ENCODE measurements at regions not wholly inside any gene's neighbourhood (a gene's known extent, or its start where the extent isn't known, plus 50 kb on each side); places are given as distances from the start of the nearest gene placed in this dataset.

GRCh38 chr3:78405745-78406144 is 1362.1 kb downstream of the ROBO1 start:
- Histone ChIP-seq H3K4me3 (no peak overlapping the region), H3K27ac (no peak overlapping the region), H3K4me1 (no peaks in the 10 kb centered on the region), H3K9me3 (no peaks in the 10 kb centered on the region), H3K27me3 (no peaks in the 10 kb centered on the region), H3K36me3 (ENCODE audit: low read depth, missing control alignments) (no peaks in the 10 kb centered on the region)
- intact Hi-C loops (cut with DNase I; ENCODE audit: low total_unique reads): no loop called here
- 59 to 68% methylated on average over 3 of the region's 3 CpGs for WGBS, 2 donors
- TF ChIP-seq CTCF (IDR thresholded peaks at IDR 0.05) (no peak), POLR2A (IDR thresholded peaks at IDR 0.05) (no peak)
- DNase-seq: no peak

- H3K27ac ChIP-seq: no peak overlapping the region
- WGBS, 2 donors: 86 to 97% methylated on average over 2 of the region's 2 CpGs
- no peaks in the 10 kb centered on the region for H3K4me1 ChIP-seq
- no peak overlapping the region for H3K4me3 ChIP-seq
- TF ChIP-seq CTCF (IDR thresholded peaks at IDR 0.05) (no peak), POLR2A (IDR thresholded peaks at IDR 0.05) (no peak)
- H3K9me3 ChIP-seq: no peaks in the 10 kb centered on the region
- no peaks in the 10 kb centered on the region for H3K36me3 ChIP-seq (ENCODE audit: low read depth, missing control alignments)
- H3K27me3 ChIP-seq: no peaks in the 10 kb centered on the region
- no peak for DNase-seq
- intact Hi-C loops (cut with DNase I; ENCODE audit: low total_unique reads): no loop called here
Measured at GRCh38 chr3:78406396-78406795, 1361.4 kb downstream of the ROBO1 start.

GRCh38 chr3:78410077-78410476 is 1357.7 kb downstream of the ROBO1 start:
- intact Hi-C loops (cut with DNase I; ENCODE audit: low total_unique reads): no loop called here
- 89 to 94% methylated on average over 2 of the region's 2 CpGs for WGBS, 2 donors
- TF ChIP-seq CTCF (IDR thresholded peaks at IDR 0.05): no peak
- no peak for TF ChIP-seq POLR2A (IDR thresholded peaks at IDR 0.05)
- Histone ChIP-seq H3K4me3 (no peak overlapping the region), H3K36me3 (ENCODE audit: low read depth, missing control alignments) (no peaks in the 10 kb centered on the region), H3K9me3 (no peaks in the 10 kb centered on the region), H3K27me3 (no peaks in the 10 kb centered on the region), H3K4me1 (no peaks in the 10 kb centered on the region), H3K27ac (no peak overlapping the region)
- DNase-seq: no peak

- intact Hi-C loops (cut with DNase I; ENCODE audit: low total_unique reads): no loop called here
- no peak overlapping the region for H3K27ac ChIP-seq
- no peaks in the 10 kb centered on the region for H3K36me3 ChIP-seq (ENCODE audit: low read depth, missing control alignments)
- H3K9me3 ChIP-seq: no peaks in the 10 kb centered on the region
- TF ChIP-seq POLR2A (IDR thresholded peaks at IDR 0.05) (no peak), CTCF (IDR thresholded peaks at IDR 0.05) (no peak)
- H3K4me1 ChIP-seq: no peaks in the 10 kb centered on the region
- DNase-seq: no peak
- H3K4me3 ChIP-seq: no peak overlapping the region
- 82 to 85% methylated on average over 2 of the region's 2 CpGs for WGBS, 2 donors
- no peaks in the 10 kb centered on the region for H3K27me3 ChIP-seq
Measured at GRCh38 chr3:78414261-78414660, 1353.5 kb downstream of the ROBO1 start.

- H3K9me3 ChIP-seq: no peaks in the 10 kb centered on the region
- no peaks in the 10 kb centered on the region for H3K36me3 ChIP-seq (ENCODE audit: low read depth, missing control alignments)
- no peaks in the 10 kb centered on the region for H3K4me1 ChIP-seq
- H3K4me3 ChIP-seq: no peak overlapping the region
- H3K27me3 ChIP-seq: no peaks in the 10 kb centered on the region
- H3K27ac ChIP-seq: no peak overlapping the region
- TF ChIP-seq CTCF (IDR thresholded peaks at IDR 0.05) (no peak), POLR2A (IDR thresholded peaks at IDR 0.05) (no peak)
- DNase-seq: no peak
- intact Hi-C loops (cut with DNase I; ENCODE audit: low total_unique reads): no loop called here
Measured at GRCh38 chr3:78420611-78421010, 1347.2 kb downstream of the ROBO1 start.

Measured in testis (tissue), 2 donors.